D721Med (cell line): ENCODE measurements at regions not wholly inside any gene's neighbourhood (a gene's known extent, or its start where the extent isn't known, plus 50 kb on each side); places are given as distances from the start of the nearest gene placed in this dataset.

Experiments
- DNase-seq: peaks from one replicate; pipeline ENCODE4 v3.0.0; 2011; ENCODE audit warnings: low spot score; ENCODE audit not compliant: insufficient read length
- FAIRE-seq: peaks from 2 replicates; lab custom pipeline; 2011; peaks lifted over from hg19 to GRCh38; lab: Jason Lieb, UNC
- CTCF ChIP-seq: IDR thresholded peaks from 2 replicates; pipeline ENCODE4 v1.5.1; 2012; ENCODE audit warnings: mild to moderate bottlenecking, control low read depth; ENCODE audit not compliant: insufficient read depth; ENCODE audit errors: missing control alignments

- DNase-seq: no peak
- FAIRE-seq: no peak
- TF ChIP-seq CTCF: no peak
These were observed 174.3 kb upstream of the SERPINE2 start for GRCh38 chr2:224213396-224213795.

- DNase-seq: no peak
- TF ChIP-seq CTCF: no peak
- FAIRE-seq: no peak
These were observed 172.7 kb upstream of the SERPINE2 start for GRCh38 chr2:224211791-224212190.

- no peak for DNase-seq
- no peak for TF ChIP-seq CTCF
- FAIRE-seq: no peak
These were observed 172.0 kb upstream of the SERPINE2 start for GRCh38 chr2:224211181-224211480.

- DNase-seq (no peak), FAIRE-seq (no peak)
- TF ChIP-seq CTCF: no peak
These were observed 171.4 kb upstream of the SERPINE2 start for GRCh38 chr2:224210286-224211180.

- DNase-seq (no peak), FAIRE-seq (no peak)
- TF ChIP-seq CTCF: no peak
These were observed 170.6 kb upstream of the SERPINE2 start for GRCh38 chr2:224209555-224210285.

- no peak for TF ChIP-seq CTCF
- DNase-seq (no peak), FAIRE-seq (no peak)
These were observed 169.4 kb upstream of the SERPINE2 start for GRCh38 chr2:224208443-224208842.

GRCh38 chr2:224208007-224208406 is 168.9 kb upstream of the SERPINE2 start:
- no peak for TF ChIP-seq CTCF
- DNase-seq (no peak), FAIRE-seq (no peak)
